ENCODE measurements at regions not wholly inside any gene's neighbourhood (a gene's known extent, or its start where the extent isn't known, plus 50 kb on each side); places are given as distances from the start of the nearest gene placed in this dataset.

- ChIA-PET CTCF (no interaction called here), POLR2A (no interaction called here)
- no peaks in the 10 kb centered on the region for H4K20me1 ChIP-seq (replicated peaks; ENCODE audit: control insufficient read depth, extremely low read depth, insufficient read depth, low read length)
- H3K27ac ChIP-seq (ENCODE audit: insufficient read depth, low read depth, low read length) = no peak overlapping the region
- no peaks in the 10 kb centered on the region for H3K4me1 ChIP-seq (ENCODE audit: control insufficient read depth, extremely low read depth, insufficient read depth, low read length)
- no peak overlapping the region for H2AFZ ChIP-seq (ENCODE audit: low read depth, low read length)
- no peaks in the 10 kb centered on the region for H3K9me3 ChIP-seq (replicated peaks; ENCODE audit: control insufficient read depth, insufficient read depth, low read length)
- intact Hi-C loops (cut with micrococcal nuclease) (no loop called here), dilution Hi-C loops (cut with MboI; ENCODE audit: extremely low pct_ligation_motif_present, low sequenced_read_pairs) (no loop called here)
- no peaks in the 10 kb centered on the region for H3K9me1 ChIP-seq (replicated peaks; ENCODE audit: control insufficient read depth, extremely low read depth, insufficient read depth, low read length)
- TF ChIP-seq MAX (IDR thresholded peaks at IDR 0.05; ENCODE audit: insufficient read depth, insufficient read length) = no peak
- TF ChIP-seq EZH2 (IDR thresholded peaks at IDR 0.05; ENCODE audit: borderline replicate concordance, low read depth, low read length, severe bottlenecking) = no peak
- no peak for TF ChIP-seq POLR2A (IDR thresholded peaks at IDR 0.05; ENCODE audit: low read depth, low read length)
- TF ChIP-seq POLR2AphosphoS5 (IDR thresholded peaks at IDR 0.05; ENCODE audit: insufficient read depth, low read depth, low read length) = no peak
- TF ChIP-seq FOS (IDR thresholded peaks at IDR 0.05; ENCODE audit: borderline replicate concordance, insufficient read depth, low read length) = no peak
- no peak for TF ChIP-seq CTCF (IDR thresholded peaks at IDR 0.05; ENCODE audit: extremely low read depth in 1 of 2, insufficient read depth in 1 of 2, low read depth in 1 of 2, low read length in 2 of 2)
- no peak for DNase-seq (ENCODE audit: low read depth, low spot score)
- H3K4me2 ChIP-seq (ENCODE audit: insufficient read depth, low read length) = no peak overlapping the region
- H3K36me3 ChIP-seq (ENCODE audit: control insufficient read depth in 2 of 2, extremely low read depth in 1 of 2, insufficient read depth in 2 of 2, low read length in 2 of 2) = no peaks in the 10 kb centered on the region
- no peak overlapping the region for H3K9ac ChIP-seq (replicated peaks; ENCODE audit: extremely low read depth, insufficient read depth, low read length)
- H3K27me3 ChIP-seq (ENCODE audit: control insufficient read depth in 2 of 2, insufficient read depth in 2 of 2, low read length in 2 of 2) = no peaks in the 10 kb centered on the region
- no peaks in the 10 kb centered on the region for H3K79me2 ChIP-seq (ENCODE audit: control insufficient read depth, insufficient read depth, low read length)
- no TSS peak for BruUV-seq (replicated peaks)
- H3K4me3 ChIP-seq (replicated peaks in 1 of 3; ENCODE audit: insufficient read depth in 1 of 3, low read depth in 1 of 3, low read length in 3 of 3) = no peak overlapping the region
- no peak for FAIRE-seq
These were observed 138.1 kb downstream of the CD164 start for GRCh38 chr6:109243863-109244825.
